ENCODE measurements at regions not wholly inside any gene's neighbourhood (a gene's known extent, or its start where the extent isn't known, plus 50 kb on each side); places are given as distances from the start of the nearest gene placed in this dataset.
A peak's percentile ranks its signal among the peaks of the same experiment; 100 is the strongest.

DNA sequence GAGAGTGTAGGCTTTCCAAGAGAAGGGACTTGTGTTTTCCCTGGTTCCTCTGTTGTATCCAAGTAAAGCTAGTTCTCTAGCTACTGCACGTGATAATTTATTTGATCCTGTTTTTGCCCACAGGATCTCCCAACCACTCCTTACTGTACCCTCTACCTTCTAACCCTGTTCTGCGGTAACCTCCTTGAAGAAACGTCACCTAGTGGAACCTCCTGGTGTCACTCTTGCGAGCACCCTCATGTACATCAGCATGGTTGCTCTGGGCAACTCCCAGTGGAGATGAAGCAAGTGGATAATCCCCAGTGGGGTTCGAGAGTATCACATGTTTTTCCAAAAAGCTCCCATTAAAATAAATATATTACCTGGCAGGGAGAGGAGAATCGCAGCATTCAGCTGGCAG lies 108.9 kb upstream of the CLMP start:
- no peak for DNase-seq (ENCODE audit: low read depth)

DNA sequence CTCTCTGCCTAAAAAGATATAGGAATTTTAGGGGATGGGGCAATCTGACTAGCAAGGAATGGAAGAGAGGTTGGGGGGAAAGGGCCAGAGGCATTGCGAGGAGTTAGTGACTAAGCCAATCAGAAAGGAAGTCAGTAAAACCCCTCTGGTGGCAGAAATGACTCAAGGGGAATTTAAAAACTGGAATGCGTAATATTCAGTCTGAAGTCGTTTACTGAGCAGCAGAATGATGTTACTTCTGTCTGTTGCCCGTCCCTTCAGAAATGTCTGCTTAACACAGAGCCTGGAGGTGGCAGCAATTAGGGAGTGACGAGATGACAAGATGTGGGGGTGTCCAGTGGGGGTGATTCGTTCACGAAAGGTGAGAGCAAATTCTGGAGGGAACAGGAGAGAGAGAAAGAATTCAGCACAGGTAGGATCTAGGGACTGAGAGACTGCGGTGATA lies 107.7 kb upstream of the CLMP start:
- no peak for DNase-seq (ENCODE audit: low read depth)

- peak; percentile 41 for DNase-seq (ENCODE audit: low read depth)
Observed at GRCh38 chr11:123301696-123302400, 106.8 kb upstream of the CLMP start.

GRCh38 chr11:123301013-123301591 lies 106.1 kb upstream of the CLMP start:
- DNase-seq (ENCODE audit: low read depth), result no peak

GRCh38 chr11:123299721-123300120 lies 104.7 kb upstream of the CLMP start:
- DNase-seq (ENCODE audit: low read depth), result no peak

DNA sequence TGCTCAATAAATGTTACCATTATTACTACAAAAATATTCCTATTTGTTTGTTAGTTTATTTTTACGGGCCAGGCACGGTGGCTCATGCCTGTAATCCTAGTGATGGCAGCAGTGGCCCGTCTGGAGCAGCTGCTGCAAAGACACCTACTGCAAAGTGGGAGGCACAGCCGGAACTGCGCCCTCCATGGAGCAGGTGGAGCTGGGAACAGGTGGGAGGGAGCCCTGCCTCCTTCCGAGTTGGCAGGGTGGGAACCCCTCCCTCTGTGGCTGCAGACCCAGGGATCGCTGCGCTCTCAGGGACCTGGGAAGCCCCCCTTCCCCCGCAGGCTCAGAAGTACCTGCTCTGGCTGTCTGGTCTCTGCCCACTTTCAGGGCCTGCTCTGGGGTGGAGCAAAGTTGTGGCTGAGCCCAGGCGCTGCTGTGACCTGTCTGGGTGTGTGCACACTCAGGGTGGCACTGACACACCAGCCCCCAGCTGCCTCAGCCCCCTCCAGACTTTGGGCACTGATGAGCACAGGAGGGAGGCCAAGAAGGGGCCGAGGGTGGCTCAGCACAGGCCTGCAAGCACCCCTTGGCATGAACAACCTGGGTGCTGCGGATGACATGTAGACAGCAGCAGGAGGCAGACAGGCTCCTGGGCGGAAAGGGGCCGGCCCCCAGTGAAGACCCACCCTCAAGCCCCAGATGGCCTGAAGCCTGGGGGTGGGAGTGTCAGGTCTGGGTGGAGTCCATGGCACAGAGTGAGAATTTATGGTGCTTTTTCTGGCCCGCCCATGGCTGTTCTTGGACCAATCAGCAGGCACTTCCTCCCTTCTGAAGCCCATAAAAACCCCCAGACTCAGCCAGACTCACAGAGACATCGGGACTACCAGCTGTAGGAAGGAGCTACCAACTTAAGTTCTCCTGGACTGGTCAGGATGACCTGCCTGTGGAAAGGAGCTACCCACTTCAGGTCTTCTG lies 103.7 kb upstream of the CLMP start:
- no peak for DNase-seq (ENCODE audit: low read depth)

- no peak for DNase-seq (ENCODE audit: low read depth)
Observed at GRCh38 chr11:123292647-123293046, 97.6 kb upstream of the CLMP start.

DNA sequence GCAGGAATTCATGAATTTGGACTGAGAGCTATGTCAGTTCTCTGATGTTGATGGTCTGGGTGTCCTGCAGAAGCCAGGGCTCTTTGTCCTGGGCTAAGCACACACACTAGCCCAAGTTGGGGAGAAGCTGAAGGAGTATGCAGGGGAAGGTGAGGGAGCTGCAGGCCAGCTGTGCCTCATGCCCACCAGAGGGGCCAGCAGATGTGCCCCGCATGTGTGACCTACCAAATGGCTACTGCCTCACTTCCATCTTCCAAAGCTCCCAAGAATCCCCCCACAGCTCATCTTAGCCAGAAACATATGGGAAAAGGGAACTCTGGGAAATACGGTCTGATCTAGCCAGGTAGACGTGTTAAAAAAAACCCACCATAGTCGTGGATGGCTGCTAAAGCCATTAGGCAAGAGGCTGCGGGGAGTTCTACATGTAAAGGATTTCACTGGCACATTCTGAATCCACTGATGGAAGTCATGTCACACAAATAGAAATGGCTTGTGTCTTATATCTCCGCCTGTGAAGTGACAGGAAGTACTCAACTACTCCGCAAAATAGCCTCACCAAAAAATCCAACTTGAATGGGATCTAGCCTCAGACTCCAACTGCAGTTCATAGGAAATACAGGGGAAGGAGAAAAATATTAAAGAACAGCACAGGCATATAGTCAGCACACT lies 96.3 kb upstream of the CLMP start:
- DNase-seq (ENCODE audit: low read depth), result no peak

GRCh38 chr11:123286761-123287160 lies 91.7 kb upstream of the CLMP start:
- no peak for DNase-seq (ENCODE audit: low read depth)

DNA sequence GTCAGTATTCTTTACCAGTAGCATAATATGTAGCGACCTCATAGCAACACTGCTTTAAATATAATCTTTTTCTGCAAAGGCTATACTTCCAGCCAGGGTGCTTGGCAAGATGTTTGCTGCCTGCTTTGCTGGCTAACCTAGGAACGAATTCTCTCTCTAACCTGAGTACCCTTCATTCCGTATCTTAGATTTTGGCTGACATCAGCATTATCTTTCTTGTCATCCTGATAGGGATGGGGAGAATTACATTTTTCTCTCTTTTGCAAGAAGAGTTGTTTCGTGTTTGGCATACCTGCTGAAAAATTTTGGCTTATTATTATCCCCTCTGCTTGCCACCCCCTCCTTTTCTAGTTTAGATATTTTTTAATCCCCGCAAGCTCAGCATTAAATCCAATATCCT lies 91.2 kb upstream of the CLMP start:
- DNase-seq (ENCODE audit: low read depth), result no peak

GRCh38 chr11:123284454-123284853 lies 89.4 kb upstream of the CLMP start:
- DNase-seq (ENCODE audit: low read depth), result no peak

GRCh38 chr11:123282597-123282996 lies 87.5 kb upstream of the CLMP start:
- DNase-seq (ENCODE audit: low read depth), result no peak

DNA sequence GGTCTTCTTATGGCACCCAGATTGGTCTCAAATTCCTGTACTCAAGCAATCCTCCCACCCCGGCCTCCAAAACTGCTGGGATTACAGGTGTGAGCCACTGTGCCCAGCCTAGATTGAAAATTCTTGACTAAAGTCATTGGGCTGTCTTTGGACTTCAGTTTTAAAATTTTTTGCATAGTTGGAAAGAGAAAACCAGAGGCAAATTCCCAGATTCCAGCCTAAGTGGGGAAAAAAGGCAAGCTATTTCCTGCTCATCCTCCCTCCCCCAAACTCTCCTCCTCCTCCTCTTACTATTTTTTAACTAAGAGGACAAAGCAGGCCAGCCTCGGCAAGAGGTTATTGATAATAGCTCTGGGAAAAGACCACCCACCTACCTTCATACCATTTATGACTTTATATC lies 78.6 kb upstream of the CLMP start:
- no peak for DNase-seq (ENCODE audit: low read depth)

GRCh38 chr11:123272565-123272964 lies 77.5 kb upstream of the CLMP start:
- no peak for DNase-seq (ENCODE audit: low read depth)

- DNase-seq (ENCODE audit: low read depth), result no peak
Observed at GRCh38 chr11:123268156-123268555, 73.1 kb upstream of the CLMP start.

- DNase-seq (ENCODE audit: low read depth), result no peak
Observed at GRCh38 chr11:123265951-123266350, 70.9 kb upstream of the CLMP start.

DNA sequence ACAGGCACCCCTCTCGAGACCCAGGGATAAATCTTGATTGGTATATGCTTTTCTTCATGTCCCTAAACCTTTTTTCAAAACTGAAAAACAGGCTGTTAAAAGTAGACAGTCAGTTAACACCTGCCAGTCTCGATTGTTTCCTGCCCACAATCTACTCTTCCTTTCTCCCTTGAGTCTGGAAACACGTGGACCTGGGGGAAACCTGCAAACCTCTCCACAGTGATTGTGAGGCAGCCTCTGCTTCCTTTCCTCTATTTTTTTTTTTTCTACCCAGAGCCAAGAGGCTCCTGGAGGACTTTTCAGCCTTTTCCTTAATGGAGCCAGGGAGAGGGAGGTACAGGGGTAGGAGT lies 69.4 kb upstream of the CLMP start:
- no peak for DNase-seq (ENCODE audit: low read depth)

DNA sequence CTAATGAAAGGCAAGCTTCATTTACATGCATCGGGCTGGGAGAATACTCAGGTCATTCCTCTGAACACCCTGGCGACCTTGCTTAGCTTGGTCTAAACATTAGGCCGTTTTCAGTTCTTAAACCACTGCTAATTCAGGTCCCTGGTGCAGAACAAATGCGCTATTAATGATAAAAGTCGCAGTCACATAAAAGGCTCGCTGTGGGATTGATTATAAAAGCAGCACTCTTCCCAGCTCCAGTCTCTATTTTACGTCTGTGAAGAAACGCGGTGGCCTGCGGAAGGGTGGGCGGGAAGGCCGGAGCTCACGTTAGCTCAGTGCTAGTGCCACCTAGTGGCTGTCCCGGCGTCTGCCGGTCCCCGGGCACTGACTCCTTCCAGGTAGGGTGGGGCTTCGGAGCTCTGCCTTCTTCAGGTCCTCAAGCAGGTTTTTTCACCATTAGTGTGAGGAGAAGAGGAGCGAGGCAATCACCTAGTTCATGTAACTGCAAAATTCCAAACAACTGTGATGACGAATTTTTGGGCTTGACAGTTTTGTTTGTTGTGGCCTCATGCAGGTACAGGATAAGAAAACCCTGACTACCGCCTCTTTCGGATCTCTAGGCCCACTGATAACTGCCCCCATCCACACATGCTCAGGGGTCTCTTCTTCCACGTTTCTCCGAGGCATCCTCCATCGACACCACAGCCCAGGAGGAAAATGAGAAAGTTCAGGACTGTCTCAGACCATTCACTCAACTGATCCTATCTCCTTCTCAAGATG lies 66.5 kb upstream of the CLMP start:
- DNase-seq (ENCODE audit: low read depth), result peak; percentile 33

GRCh38 chr11:123260511-123261211 lies 65.6 kb upstream of the CLMP start:
- DNase-seq (ENCODE audit: low read depth), result no peak

DNA sequence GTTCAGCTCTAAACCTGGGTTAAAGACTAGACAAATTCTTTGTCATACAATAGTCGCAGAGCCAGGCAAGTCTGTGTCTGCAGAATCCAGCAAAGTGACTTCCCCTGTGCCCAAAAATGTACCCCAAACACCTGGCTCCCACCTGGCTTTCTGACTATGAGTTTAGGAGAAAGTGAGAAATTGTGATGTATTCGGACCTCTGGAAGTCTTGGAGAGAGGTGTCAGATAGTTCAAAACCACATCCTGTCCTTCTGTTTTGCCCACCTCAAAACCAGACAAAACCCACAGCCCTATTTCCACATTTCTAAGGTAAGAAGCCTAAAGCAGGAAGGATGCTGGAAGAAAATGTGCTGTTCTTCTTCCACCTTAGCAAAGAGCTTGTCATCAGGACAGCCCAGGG lies 63.8 kb upstream of the CLMP start:
- DNase-seq (ENCODE audit: low read depth), result no peak

DNA sequence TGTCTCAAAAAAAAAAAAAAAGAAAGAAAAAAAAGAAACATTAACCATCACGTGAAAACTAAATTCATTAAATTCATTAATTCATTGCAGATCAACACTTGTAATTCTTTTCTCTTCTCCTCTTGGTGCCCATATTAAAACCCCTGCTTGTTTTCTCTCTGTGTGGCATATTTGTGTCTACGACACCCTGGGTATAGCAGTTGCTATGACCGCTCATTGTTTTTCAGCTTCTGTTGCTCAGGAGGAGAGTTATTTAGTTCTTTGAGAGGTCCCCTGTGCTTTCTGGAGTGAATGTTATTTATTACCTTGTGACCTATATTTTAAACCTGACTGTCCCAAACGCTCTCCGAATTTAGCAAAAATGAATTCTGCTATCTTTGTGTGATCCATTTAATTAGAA lies 62.3 kb upstream of the CLMP start:
- DNase-seq (ENCODE audit: low read depth), result no peak
